Esophagus squamous epithelium (tissue), 4 donors: ENCODE measurements at regions not wholly inside any gene's neighbourhood (a gene's known extent, or its start where the extent isn't known, plus 50 kb on each side); places are given as distances from the start of the nearest gene placed in this dataset.

Experiments
- POLR2A ChIP-seq, 4 donors: fragments of 450-650 bp; IDR thresholded peaks; one replicate each; pipeline ENCODE4 v1.6.1; 2017; ENCODE audit warnings: antibody characterized with exemption in 4 of 4, mild to moderate bottlenecking in 4 of 4, moderate library complexity in 3 of 4
- TF ChIP-seq, protein P1 (sequence below), 6 experiments: fragments of 450-650 bp in 4 of 6; fragments of 200-600 bp in 2 of 6; sonication (generic) in 2 of 6; IDR thresholded peaks; one replicate each; pipeline ENCODE4 v1.5.1; 2016 to 2019; ENCODE audit warnings: antibody characterized with exemption in 6 of 6, mild to moderate bottlenecking in 4 of 6, moderate library complexity in 4 of 6

DNA sequence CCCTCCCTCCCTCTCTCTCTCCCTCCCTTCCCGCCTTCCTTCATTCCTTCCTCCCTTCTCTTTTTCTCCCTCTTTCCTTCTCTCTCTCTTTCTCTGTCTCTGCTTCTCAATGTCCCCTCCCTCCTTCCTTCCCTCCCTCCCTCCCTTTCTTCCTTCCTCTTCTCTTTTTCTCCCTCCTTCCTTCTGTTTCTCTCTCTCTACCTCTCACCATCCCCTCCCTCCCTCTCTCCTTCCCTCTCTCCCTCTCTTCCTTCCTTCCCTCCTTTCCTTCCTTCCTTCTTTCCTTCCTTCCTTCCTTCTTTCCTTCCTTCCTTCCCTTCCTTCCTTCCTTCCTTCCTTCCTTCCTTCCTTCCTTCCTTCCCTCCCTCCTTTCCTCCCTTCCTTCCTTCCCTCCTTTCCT lies 504.6 kb downstream of the EPHA3 start:
- TF ChIP-seq, protein P1, sequence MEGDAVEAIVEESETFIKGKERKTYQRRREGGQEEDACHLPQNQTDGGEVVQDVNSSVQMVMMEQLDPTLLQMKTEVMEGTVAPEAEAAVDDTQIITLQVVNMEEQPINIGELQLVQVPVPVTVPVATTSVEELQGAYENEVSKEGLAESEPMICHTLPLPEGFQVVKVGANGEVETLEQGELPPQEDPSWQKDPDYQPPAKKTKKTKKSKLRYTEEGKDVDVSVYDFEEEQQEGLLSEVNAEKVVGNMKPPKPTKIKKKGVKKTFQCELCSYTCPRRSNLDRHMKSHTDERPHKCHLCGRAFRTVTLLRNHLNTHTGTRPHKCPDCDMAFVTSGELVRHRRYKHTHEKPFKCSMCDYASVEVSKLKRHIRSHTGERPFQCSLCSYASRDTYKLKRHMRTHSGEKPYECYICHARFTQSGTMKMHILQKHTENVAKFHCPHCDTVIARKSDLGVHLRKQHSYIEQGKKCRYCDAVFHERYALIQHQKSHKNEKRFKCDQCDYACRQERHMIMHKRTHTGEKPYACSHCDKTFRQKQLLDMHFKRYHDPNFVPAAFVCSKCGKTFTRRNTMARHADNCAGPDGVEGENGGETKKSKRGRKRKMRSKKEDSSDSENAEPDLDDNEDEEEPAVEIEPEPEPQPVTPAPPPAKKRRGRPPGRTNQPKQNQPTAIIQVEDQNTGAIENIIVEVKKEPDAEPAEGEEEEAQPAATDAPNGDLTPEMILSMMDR (IDR thresholded peaks at IDR 0.05) = no peak
- TF ChIP-seq POLR2A (IDR thresholded peaks at IDR 0.05) = no peak
